Mesenchymal stem cell (in vitro differentiated cells and primary cell): ENCODE measurements at regions not wholly inside any gene's neighbourhood (a gene's known extent, or its start where the extent isn't known, plus 50 kb on each side); places are given as distances from the start of the nearest gene placed in this dataset.
"Not testable (repeated sequence)": the region's sequence is repeated elsewhere in the genome, so short reads cannot be mapped to it uniquely, and the experiment has no call there.

ENCODE experiments used
- DNase-seq: peaks from one replicate; pipeline ENCODE4 v3.0.0-alpha.2; 2013
- H2AFZ ChIP-seq: one replicate; pipeline ENCODE4 v1.6.1; 2013; ENCODE audit warnings: low read depth, mild to moderate bottlenecking, control low read depth, inconsistent platforms, low read length, moderate library complexity
- H2AK5ac ChIP-seq: 2 replicates; pipeline ENCODE4 v1.6.1; 2013; ENCODE audit warnings: low read length, moderate library complexity, mild to moderate bottlenecking, inconsistent platforms; ENCODE audit not compliant: severe bottlenecking
- H2BK120ac ChIP-seq: one replicate; pipeline ENCODE4 v1.6.1; 2013; ENCODE audit warnings: low read depth, mild to moderate bottlenecking, inconsistent platforms, low read length, moderate library complexity
- H2BK12ac ChIP-seq, 2 experiments: one replicate each; pipeline ENCODE4 v1.6.1; 2013; ENCODE audit warnings: inconsistent platforms in 2 of 2, low read length in 2 of 2, mild to moderate bottlenecking in 2 of 2, moderate library complexity in 2 of 2, control low read depth in 1 of 2
- H2BK15ac ChIP-seq: one replicate; pipeline ENCODE4 v1.6.1; 2013; ENCODE audit warnings: mild to moderate bottlenecking, low read depth, inconsistent platforms; ENCODE audit not compliant: poor library complexity, severe bottlenecking
- H2BK5ac ChIP-seq: 2 replicates; pipeline ENCODE4 v1.6.1; 2013; ENCODE audit warnings: low read depth, mild to moderate bottlenecking, low read length, control low read depth, inconsistent platforms; ENCODE audit not compliant: poor library complexity, severe bottlenecking
- H3K14ac ChIP-seq, 2 experiments: one replicate each; pipeline ENCODE4 v1.6.1; 2013; ENCODE audit warnings: inconsistent platforms in 2 of 2, low read length in 2 of 2, control low read depth in 1 of 2, mild to moderate bottlenecking in 1 of 2, moderate library complexity in 1 of 2
- H3K18ac ChIP-seq, 2 experiments: one replicate each; pipeline ENCODE4 v1.6.1; 2013; ENCODE audit warnings: inconsistent platforms in 2 of 2, low read length in 2 of 2, control low read depth in 1 of 2, low read depth in 1 of 2, mild to moderate bottlenecking in 1 of 2
- H3K23ac ChIP-seq, 2 experiments: one replicate each; pipeline ENCODE4 v1.6.1; 2013; ENCODE audit warnings: inconsistent platforms in 2 of 2, low read length in 2 of 2, mild to moderate bottlenecking in 2 of 2, moderate library complexity in 2 of 2, control low read depth in 1 of 2
- H3K27ac ChIP-seq: 2 replicates; pipeline ENCODE4 v1.5.1; 2013; ENCODE audit warnings: mild to moderate bottlenecking, moderate library complexity, low read length, control low read depth, inconsistent platforms; ENCODE audit not compliant: poor library complexity, severe bottlenecking
- H3K27me3 ChIP-seq, 2 experiments: 2 replicates each; pipeline versions ENCODE4 v1.6.1 to v1.7.0; 2013; ENCODE audit warnings: low read length in 2 of 2, mild to moderate bottlenecking in 2 of 2, moderate library complexity in 2 of 2, control low read depth in 1 of 2, inconsistent platforms in 1 of 2; ENCODE audit not compliant: control insufficient read depth in 1 of 2, insufficient read depth in 1 of 2
- H3K36me3 ChIP-seq, 2 experiments: 2 replicates each; pipeline versions ENCODE4 v1.6.1 to v1.7.0; 2013; ENCODE audit warnings: low read length in 2 of 2, control low read depth in 1 of 2, inconsistent platforms in 1 of 2, low read depth in 1 of 2, mild to moderate bottlenecking in 1 of 2; ENCODE audit not compliant: insufficient read depth in 2 of 2, control insufficient read depth in 1 of 2
- H3K4ac ChIP-seq, 2 experiments: one replicate each; pipeline ENCODE4 v1.6.1; 2013; ENCODE audit warnings: inconsistent platforms in 2 of 2, low read length in 2 of 2, mild to moderate bottlenecking in 2 of 2, moderate library complexity in 2 of 2, control low read depth in 1 of 2, low read depth in 1 of 2
- H3K4me1 ChIP-seq: 2 replicates; pipeline ENCODE4 v1.6.1; 2013; ENCODE audit warnings: low read depth, low read length, control low read depth; ENCODE audit not compliant: control insufficient read depth, insufficient read depth
- H3K4me2 ChIP-seq: 2 replicates; pipeline ENCODE4 v1.6.1; 2013; ENCODE audit warnings: low read length, mild to moderate bottlenecking, inconsistent platforms; ENCODE audit not compliant: poor library complexity, severe bottlenecking
- H3K4me3 ChIP-seq, 2 experiments: 2 replicates each; pipeline versions ENCODE4 v1.5.1 to v1.7.0; 2013; ENCODE audit warnings: low read length in 2 of 2, mild to moderate bottlenecking in 2 of 2, control low read depth in 1 of 2, low read depth in 1 of 2; ENCODE audit not compliant: insufficient read depth in 1 of 2
- H3K79me1 ChIP-seq: replicated peaks from 2 replicates; pipeline ENCODE4 v1.6.1; 2013; ENCODE audit warnings: mild to moderate bottlenecking, control low read depth, low read length, inconsistent platforms; ENCODE audit not compliant: poor library complexity, severe bottlenecking
- H3K9ac ChIP-seq: 2 replicates; pipeline ENCODE4 v1.7.0; 2013; ENCODE audit warnings: mild to moderate bottlenecking, low read length, moderate library complexity
- H3K9me3 ChIP-seq: 2 replicates; pipeline ENCODE4 v1.7.0; 2013; ENCODE audit warnings: mild to moderate bottlenecking, low read length; ENCODE audit not compliant: control insufficient read depth
- H4K8ac ChIP-seq: one replicate; pipeline ENCODE4 v1.6.1; 2013; ENCODE audit warnings: inconsistent platforms, mild to moderate bottlenecking, low read length, moderate library complexity
- H4K91ac ChIP-seq: one replicate; pipeline ENCODE4 v1.6.1; 2013; ENCODE audit warnings: mild to moderate bottlenecking, low read length, inconsistent platforms
- WGBS: methylation state at CpG from one replicate; pipeline ENCODE4 v1.1.7; 2013; ENCODE audit warnings: mixed read lengths; 5-methylcytosine and 5-hydroxymethylcytosine counted together

GRCh38 chr14:105721602-105721970, 195.2 kb downstream of the TMEM121 start:
- no CpG with 5 or more reads among the region's 17 CpGs for WGBS
- not testable (repeated sequence) for H2BK5ac ChIP-seq, H3K27ac ChIP-seq, H3K18ac ChIP-seq, H3K14ac ChIP-seq, H4K8ac ChIP-seq, DNase-seq, H2BK12ac ChIP-seq, H3K79me1 ChIP-seq, H4K91ac ChIP-seq, H3K9me3 ChIP-seq, H3K4ac ChIP-seq, H3K4me2 ChIP-seq, H3K4me1 ChIP-seq, H3K23ac ChIP-seq, H2AFZ ChIP-seq, H2BK15ac ChIP-seq, H2BK120ac ChIP-seq, H3K36me3 ChIP-seq, H3K9ac ChIP-seq, H2AK5ac ChIP-seq, H3K4me3 ChIP-seq, H3K27me3 ChIP-seq

GRCh38 chr14:105721996-105722709, 195.8 kb downstream of the TMEM121 start:
- 90% methylated on average over 27 of the region's 40 CpGs for WGBS
- H3K4ac ChIP-seq, DNase-seq: not testable (repeated sequence)

GRCh38 chr14:105723271-105723670, 196.9 kb downstream of the TMEM121 start:
- H3K27me3 ChIP-seq, H3K14ac ChIP-seq, H3K4me3 ChIP-seq, H3K79me1 ChIP-seq, H3K36me3 ChIP-seq, H3K9ac ChIP-seq, H4K91ac ChIP-seq, H3K4me1 ChIP-seq, H3K18ac ChIP-seq, H2BK120ac ChIP-seq, H2AK5ac ChIP-seq, H3K9me3 ChIP-seq, H3K27ac ChIP-seq, H3K4me2 ChIP-seq, H2BK15ac ChIP-seq, H3K4ac ChIP-seq, DNase-seq, H3K23ac ChIP-seq, H2AFZ ChIP-seq, H4K8ac ChIP-seq, H2BK12ac ChIP-seq, H2BK5ac ChIP-seq: not testable (repeated sequence)
- WGBS, result 68% methylated on average over 3 of the region's 8 CpGs

More at GRCh38 chr14:105721996-105722709, 195.8 kb downstream of the TMEM121 start:
- H3K79me1 ChIP-seq, H4K91ac ChIP-seq, H3K4me2 ChIP-seq, H2BK12ac ChIP-seq, H2BK15ac ChIP-seq, H3K14ac ChIP-seq, H2AFZ ChIP-seq, H2BK5ac ChIP-seq, H3K27ac ChIP-seq, H3K4me3 ChIP-seq, H3K9me3 ChIP-seq, H4K8ac ChIP-seq, H3K27me3 ChIP-seq, H3K9ac ChIP-seq, H3K23ac ChIP-seq, H3K4me1 ChIP-seq, H2AK5ac ChIP-seq, H3K18ac ChIP-seq, H2BK120ac ChIP-seq, H3K36me3 ChIP-seq: not testable (repeated sequence)

GRCh38 chr14:105723776-105724175, 197.4 kb downstream of the TMEM121 start:
- H3K14ac ChIP-seq, H2AFZ ChIP-seq, H2BK5ac ChIP-seq, H3K23ac ChIP-seq, H4K91ac ChIP-seq, H3K18ac ChIP-seq, H3K9me3 ChIP-seq, H3K4me1 ChIP-seq, H2AK5ac ChIP-seq, H3K4me3 ChIP-seq, H3K4ac ChIP-seq, H3K4me2 ChIP-seq, H2BK12ac ChIP-seq, H3K27ac ChIP-seq, H3K27me3 ChIP-seq, H3K36me3 ChIP-seq, H3K9ac ChIP-seq, H2BK120ac ChIP-seq, DNase-seq, H4K8ac ChIP-seq, H3K79me1 ChIP-seq, H2BK15ac ChIP-seq: not testable (repeated sequence)
- 82% methylated on average over 15 of the region's 15 CpGs for WGBS
